H1 (cell line): ENCODE measurements at regions not wholly inside any gene's neighbourhood (a gene's known extent, or its start where the extent isn't known, plus 50 kb on each side); places are given as distances from the start of the nearest gene placed in this dataset.

Source experiments
- CTCF ChIA-PET: fragments of 300-600 bp; sonication (Branson Sonifier 250); formaldehyde crosslinking; loops from one replicate; lab custom pipeline; 2021; ENCODE audit not compliant: partially characterized antibody; lab: Charles Lee
- POLR2A ChIA-PET: fragments of 300-600 bp; sonication (Branson Sonifier 250); formaldehyde crosslinking; loops from one replicate; lab custom pipeline; 2021; ENCODE audit warnings: inconsistent platforms; ENCODE audit not compliant: partially characterized antibody; lab: Charles Lee
- DNase-seq, 2 experiments: peaks; one replicate each; pipeline versions ENCODE4 v3.0.0 to v3.0.0-alpha.2; 2010 to 2022; ENCODE audit warnings: low spot score in 2 of 2, low read depth in 1 of 2, mixed read lengths in 1 of 2
- FAIRE-seq: peaks from 2 replicates; lab custom pipeline; 2011; peaks lifted over from hg19 to GRCh38; lab: Jason Lieb, UNC
- H2AFZ ChIP-seq: 2 replicates; pipeline ENCODE4 v1.8.1; 2012; ENCODE audit warnings: low read length, inconsistent platforms
- H2AK5ac ChIP-seq: 2 replicates; pipeline ENCODE4 v1.6.1; 2013; ENCODE audit warnings: low read depth, low read length
- H2BK120ac ChIP-seq: replicated peaks from 2 replicates; pipeline ENCODE3; 2013; ENCODE audit warnings: low read depth, low read length, inconsistent platforms
- H2BK12ac ChIP-seq: 2 replicates; pipeline ENCODE4 v1.6.1; 2013; ENCODE audit warnings: low read depth, low read length
- H2BK15ac ChIP-seq: 2 replicates; pipeline ENCODE4 v1.6.1; 2013; ENCODE audit warnings: low read length
- H2BK20ac ChIP-seq: 2 replicates; pipeline ENCODE4 v1.6.1; 2013; ENCODE audit warnings: low read length
- H2BK5ac ChIP-seq: 2 replicates; pipeline ENCODE4 v1.6.1; 2013; ENCODE audit warnings: low read depth, low read length
- H3K14ac ChIP-seq: 2 replicates; pipeline ENCODE4 v1.6.1; 2013; ENCODE audit warnings: inconsistent platforms; ENCODE audit not compliant: insufficient read length
- H3K18ac ChIP-seq: 2 replicates; pipeline ENCODE4 v1.6.1; 2013; ENCODE audit warnings: low read length; ENCODE audit errors: extremely low read depth
- H3K23ac ChIP-seq: 2 replicates; pipeline ENCODE4 v1.6.1; 2013; ENCODE audit warnings: inconsistent platforms; ENCODE audit not compliant: insufficient read length
- H3K23me2 ChIP-seq: 2 replicates; pipeline ENCODE4 v1.6.1; 2013; ENCODE audit warnings: low read depth, low read length
- H3K27ac ChIP-seq: 2 replicates; pipeline ENCODE4 v1.6.1; 2011; ENCODE audit warnings: low read depth, low read length, inconsistent platforms
- H3K27me3 ChIP-seq, 4 experiments: replicated peaks in 1 of 4; 1 replicate in 1 of 4; 2 replicates in 3 of 4; pipeline versions ENCODE4 v1.6.1 to v1.8.1; 2011 to 2013; ENCODE audit warnings: low read length in 3 of 4, mild to moderate bottlenecking in 3 of 4, inconsistent platforms in 2 of 4, mixed read lengths in 2 of 4, moderate library complexity in 1 of 4; ENCODE audit not compliant: control insufficient read depth in 3 of 4, insufficient read depth in 3 of 4; ENCODE audit errors: extremely low read depth in 1 of 4
- H3K36me3 ChIP-seq, 4 experiments: 2 replicates each; pipeline versions ENCODE4 v1.6.1 to v1.8.1; 2011 to 2013; ENCODE audit warnings: mild to moderate bottlenecking in 4 of 4, low read length in 3 of 4, moderate library complexity in 2 of 4, control low read depth in 1 of 4, inconsistent platforms in 1 of 4; ENCODE audit not compliant: insufficient read depth in 4 of 4, control insufficient read depth in 2 of 4
- H3K4ac ChIP-seq: replicated peaks from 2 replicates; pipeline ENCODE3; 2013; ENCODE audit warnings: low read length, low read depth, mixed read lengths, inconsistent platforms; ENCODE audit not compliant: insufficient read length
- H3K4me1 ChIP-seq, 4 experiments: replicated peaks in 1 of 4; 1 replicate in 1 of 4; 2 replicates in 3 of 4; pipeline versions ENCODE4 v1.6.1 to v1.8.1; 2011 to 2013; ENCODE audit warnings: low read length in 3 of 4, inconsistent platforms in 2 of 4, mixed read lengths in 1 of 4; ENCODE audit not compliant: insufficient read depth in 4 of 4, control insufficient read depth in 3 of 4
- H3K4me2 ChIP-seq, 2 experiments: 2 replicates each; pipeline versions ENCODE4 v1.6.1 to v1.8.1; 2011 to 2013; ENCODE audit warnings: low read depth in 2 of 2, low read length in 2 of 2, control low read depth in 1 of 2, inconsistent platforms in 1 of 2, mild to moderate bottlenecking in 1 of 2; ENCODE audit not compliant: insufficient read depth in 1 of 2
- H3K4me3 ChIP-seq, 4 experiments: fragments of 200-600, 300-600 bp in 1 of 4; sonication (generic), shearing (Covaris generic), sonication (Bioruptor Twin) in 1 of 4; 2 replicates each; pipeline versions ENCODE4 v1.5.1 to v1.8.1; 2011 to 2016; ENCODE audit warnings: low read length in 4 of 4, low read depth in 3 of 4, control low read depth in 2 of 4, inconsistent platforms in 2 of 4, mild to moderate bottlenecking in 2 of 4, mixed read lengths in 1 of 4, moderate library complexity in 1 of 4; ENCODE audit not compliant: insufficient read depth in 2 of 4; ENCODE audit errors: extremely low read depth in 1 of 4
- H3K56ac ChIP-seq: replicated peaks from 2 replicates; pipeline ENCODE3; 2013; ENCODE audit warnings: low read depth, mild to moderate bottlenecking, mixed read lengths, low read length, inconsistent platforms; ENCODE audit not compliant: insufficient read length
- H3K79me1 ChIP-seq: 2 replicates; pipeline ENCODE4 v1.6.1; 2013; ENCODE audit warnings: low read depth, low read length, control low read depth
- H3K79me2 ChIP-seq, 2 experiments: 2 replicates each; pipeline versions ENCODE4 v1.6.1 to v1.8.1; 2012 to 2013; ENCODE audit warnings: low read length in 2 of 2, mild to moderate bottlenecking in 2 of 2, inconsistent platforms in 1 of 2; ENCODE audit not compliant: insufficient read depth in 2 of 2, control insufficient read depth in 1 of 2
- H3K9ac ChIP-seq, 4 experiments: replicated peaks in 1 of 4; 1 replicate in 1 of 4; 2 replicates in 3 of 4; pipeline versions ENCODE4 v1.6.1 to v1.8.1; 2011 to 2013; ENCODE audit warnings: low read depth in 3 of 4, low read length in 3 of 4, control low read depth in 2 of 4, mild to moderate bottlenecking in 2 of 4, moderate library complexity in 2 of 4, inconsistent platforms in 1 of 4; ENCODE audit errors: extremely low read depth in 1 of 4
- H3K9me3 ChIP-seq, 2 experiments: 2 replicates each; pipeline versions ENCODE4 v1.6.1 to v1.8.1; 2012 to 2013; ENCODE audit warnings: mild to moderate bottlenecking in 2 of 2, moderate library complexity in 2 of 2, control low read depth in 1 of 2, inconsistent platforms in 1 of 2, low read depth in 1 of 2, low read length in 1 of 2, mixed read lengths in 1 of 2; ENCODE audit not compliant: insufficient read depth in 2 of 2
- H4K20me1 ChIP-seq, 2 experiments: replicated peaks in 1 of 2; 2 replicates each; pipeline versions ENCODE3 to v1.8.1; 2011 to 2013; ENCODE audit warnings: inconsistent platforms in 2 of 2, low read length in 2 of 2, mild to moderate bottlenecking in 1 of 2; ENCODE audit not compliant: insufficient read depth in 2 of 2, control insufficient read depth in 1 of 2
- H4K5ac ChIP-seq: 2 replicates; pipeline ENCODE4 v1.6.1; 2013; ENCODE audit warnings: low read length, low read depth, mixed read lengths, inconsistent platforms; ENCODE audit not compliant: insufficient read length
- H4K8ac ChIP-seq: 2 replicates; pipeline ENCODE4 v1.8.0; 2013; ENCODE audit warnings: mild to moderate bottlenecking, moderate library complexity, low read length, inconsistent platforms; ENCODE audit not compliant: insufficient read depth; ENCODE audit errors: extremely low read depth
- H4K91ac ChIP-seq: replicated peaks from 2 replicates; pipeline ENCODE3; 2013; ENCODE audit warnings: low read length, mixed read lengths, inconsistent platforms; ENCODE audit not compliant: insufficient read length
- ASH2L ChIP-seq: fragments of 200-600, 300-600 bp; sonication (generic); IDR thresholded peaks from one replicate; pipeline ENCODE4 v1.7.1; 2017; ENCODE audit warnings: low read length
- BRCA1 ChIP-seq: IDR thresholded peaks from 2 replicates; pipeline ENCODE4 v1.6.1; 2012; ENCODE audit warnings: low read depth, low read length, improper control_type of control experiment
- EGR1 ChIP-seq: IDR thresholded peaks from 2 replicates; pipeline ENCODE4 v1.6.1; 2011; ENCODE audit warnings: low read depth, low read length, borderline replicate concordance
- EP300 ChIP-seq, 2 experiments: IDR thresholded peaks; 1 replicate in 1 of 2; 2 replicates in 1 of 2; pipeline ENCODE4 v1.6.1; 2011 to 2012; ENCODE audit warnings: low read depth in 2 of 2, low read length in 2 of 2, mild to moderate bottlenecking in 2 of 2, borderline replicate concordance in 1 of 2, inconsistent platforms in 1 of 2, moderate library complexity in 1 of 2
- GABPA ChIP-seq: IDR thresholded peaks from 2 replicates; pipeline ENCODE4 v1.6.1; 2011; ENCODE audit warnings: mild to moderate bottlenecking, low read length, moderate library complexity, borderline replicate concordance; ENCODE audit not compliant: insufficient read depth
- GTF2F1 ChIP-seq: IDR thresholded peaks from 2 replicates; pipeline ENCODE4 v1.6.1; 2012; ENCODE audit warnings: low read depth, low read length, improper control_type of control experiment, borderline replicate concordance
- RBBP5 ChIP-seq: IDR thresholded peaks from 2 replicates; pipeline ENCODE4 v1.7.1; 2012; ENCODE audit warnings: low read depth, mild to moderate bottlenecking, inconsistent platforms, low read length, moderate library complexity, borderline replicate concordance
- SIX5 ChIP-seq: IDR thresholded peaks from 2 replicates; pipeline ENCODE4 v1.6.1; 2011; ENCODE audit warnings: mild to moderate bottlenecking, low read depth, low read length
- SUZ12 ChIP-seq: fragments of 200-600 bp; sonication (generic); IDR thresholded peaks from 2 replicates; pipeline ENCODE4 v1.6.1; 2012; ENCODE audit warnings: mild to moderate bottlenecking, inconsistent platforms, low read length, moderate library complexity, mixed read lengths
- YY1 ChIP-seq: IDR thresholded peaks from 2 replicates; pipeline ENCODE4 v1.6.1; 2011; ENCODE audit warnings: low read depth, mild to moderate bottlenecking, low read length
- WGBS, 2 experiments: shearing (Covaris generic) in 1 of 2; methylation state at CpG; one replicate each; pipeline versions ENCODE4 v1.1.6 to v1.1.7; 2013 to 2015; ENCODE audit warnings: low lambda C conversion rate in 2 of 2, mixed read lengths in 2 of 2, inconsistent platforms in 1 of 2, low coverage in 1 of 2, missing lambda C conversion rate in 1 of 2; ENCODE audit not compliant: insufficient replicate concordance in 2 of 2, insufficient coverage in 1 of 2, insufficient read length in 1 of 2; ENCODE audit errors: extremely low coverage in 1 of 2, missing lambda C conversion rate in 1 of 2; 5-methylcytosine and 5-hydroxymethylcytosine counted together
- TF ChIP-seq, protein P1 (sequence below): IDR thresholded peaks from 2 replicates; pipeline ENCODE4 v1.6.1; 2012; ENCODE audit warnings: inconsistent platforms

DNA sequence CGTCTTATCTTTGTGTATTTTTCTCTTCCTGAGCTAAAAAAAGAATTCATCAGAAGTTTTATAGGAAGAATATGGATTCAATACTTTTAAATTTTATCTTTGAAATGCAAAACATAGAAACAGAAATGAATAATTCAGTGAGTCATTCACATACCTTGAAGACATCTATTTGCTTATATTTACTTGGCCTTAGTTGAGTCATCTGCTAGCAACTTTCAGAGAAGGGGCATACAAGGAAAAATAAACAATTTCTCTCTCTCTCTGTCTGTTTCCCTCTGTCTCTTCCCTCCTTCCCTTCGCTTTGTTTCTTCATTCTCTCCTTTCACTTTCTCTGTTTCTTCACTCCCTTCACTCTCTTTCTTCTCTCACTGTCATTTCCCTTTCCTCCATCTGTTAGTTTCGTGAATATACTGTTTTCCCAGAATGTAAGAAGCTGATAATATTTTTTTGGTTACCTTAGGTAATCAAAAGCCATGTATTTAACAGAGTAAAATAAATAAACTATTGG lies 477.2 kb downstream of the BRINP3 start:
- Histone ChIP-seq H3K14ac (no peak overlapping the region), H4K8ac (no peak overlapping the region), H2BK12ac (no peak overlapping the region), H4K5ac (no peak overlapping the region), H3K56ac (no peak overlapping the region), H2AFZ (0 out of 2 replicates have a peak overlapping the region, but pooled peaks have one; percentile 79), H3K4me1 (no peaks in the 10 kb centered on the region), H3K27me3 (no peaks in the 10 kb centered on the region), H4K91ac (no peak overlapping the region), H3K79me1 (no peaks in the 10 kb centered on the region), H3K36me3 (no peaks in the 10 kb centered on the region), H2BK20ac (no peak overlapping the region), H3K23me2 (no peaks in the 10 kb centered on the region), H2AK5ac (no peak overlapping the region), H3K23ac (no peak overlapping the region), H2BK120ac (no peak overlapping the region), H2BK5ac (no peak overlapping the region), H3K9me3 (no peaks in the 10 kb centered on the region), H3K4me2 (no peak overlapping the region), H3K27ac (no peak overlapping the region), H3K4me3 (no peak overlapping the region), H3K18ac (no peak overlapping the region), H3K9ac (no peak overlapping the region), H2BK15ac (no peak overlapping the region), H3K79me2 (no peaks in the 10 kb centered on the region), H4K20me1 (no peaks in the 10 kb centered on the region), H3K4ac (no peak overlapping the region)
- FAIRE-seq (no peak), DNase-seq (no peak)
- POLR2A ChIA-PET = no interaction called here
- CTCF ChIA-PET = interaction anchor here (0.6 to 1.2 kb wide), 2 partner anchors 23 to 173 kb away, joined by 3 to 5 read pairs; no protein-coding TSS in a partner anchor
- 90% methylated on average over 3 of the region's 3 CpGs; no CpG with 5 or more reads in 1 of the 2 experiments for WGBS, 2 experiments
- TF ChIP-seq GTF2F1 (no peak), GABPA (no peak), EGR1 (no peak), BRCA1 (no peak), EP300 (IDR thresholded peaks at IDR 0.05; ENCODE audit: borderline replicate concordance in 1 of 2, low read depth in 2 of 2, low read length in 2 of 2) (no peak), ASH2L (no peak), SUZ12 (no peak), RBBP5 (no peak), SIX5 (no peak), YY1 (no peak)
- TF ChIP-seq, protein P1, sequence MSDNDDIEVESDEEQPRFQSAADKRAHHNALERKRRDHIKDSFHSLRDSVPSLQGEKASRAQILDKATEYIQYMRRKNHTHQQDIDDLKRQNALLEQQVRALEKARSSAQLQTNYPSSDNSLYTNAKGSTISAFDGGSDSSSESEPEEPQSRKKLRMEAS = no peak
